Caco-2 (cell line): ENCODE measurements at regions not wholly inside any gene's neighbourhood (a gene's known extent, or its start where the extent isn't known, plus 50 kb on each side); places are given as distances from the start of the nearest gene placed in this dataset.

Experiments used
- BruUV-seq: library from RNA; stranded (reverse); fragments of 400-500 nt; replicated peaks from 2 replicates; lab custom pipeline; 2021; lab: Mats Ljungman, UMichigan
- CTCF ChIA-PET: fragments of 300-600 bp; sonication (Branson Sonifier 250); formaldehyde crosslinking; loops from one replicate; lab custom pipeline; 2022; ENCODE audit warnings: antibody characterized with exemption; lab: Charles Lee
- POLR2A ChIA-PET: fragments of 300-600 bp; sonication (Branson Sonifier 250); formaldehyde crosslinking; loops from one replicate; lab custom pipeline; 2022; ENCODE audit warnings: antibody characterized with exemption; lab: Charles Lee
- DNase-seq, 2 experiments: peaks; one replicate each; pipeline versions ENCODE4 v3.0.0 to v3.0.0-alpha.2; 2020 to 2022
- H3K27me3 ChIP-seq: replicated peaks from 2 replicates; pipeline ENCODE4 v1.6.0; 2011; ENCODE audit warnings: low read length; ENCODE audit not compliant: control insufficient read depth, insufficient read depth
- H3K36me3 ChIP-seq: 2 replicates; pipeline ENCODE4 v1.5.1; 2011; ENCODE audit warnings: low read length; ENCODE audit not compliant: control insufficient read depth, insufficient read depth
- H3K4me1 ChIP-seq: fragments of 250-450 bp; sonication (Bioruptor Pico); 2 replicates; pipeline ENCODE4 v1.5.1; 2020; ENCODE audit warnings: mild to moderate bottlenecking
- H3K4me3 ChIP-seq: 2 replicates; pipeline ENCODE4 v1.5.1; 2011; ENCODE audit warnings: low read depth, mild to moderate bottlenecking, control low read depth, low read length
- H3K9me3 ChIP-seq: fragments of 250-450 bp; sonication (Bioruptor Pico); 2 replicates; pipeline ENCODE4 v1.5.1; 2020; ENCODE audit warnings: mild to moderate bottlenecking, moderate library complexity
- H3K27ac Mint-ChIP-seq: one replicate; pipeline ENCODE4 v1.8.0; 2022; ENCODE audit warnings: mixed read lengths; ENCODE audit not compliant: unreplicated experiment
- H3K27me3 Mint-ChIP-seq: one replicate; pipeline ENCODE4 v1.8.0; 2022; ENCODE audit warnings: mixed read lengths; ENCODE audit not compliant: insufficient read depth, unreplicated experiment
- H3K36me3 Mint-ChIP-seq: one replicate; pipeline ENCODE4 v1.8.0; 2022; ENCODE audit warnings: mild to moderate bottlenecking, mixed read lengths; ENCODE audit not compliant: insufficient read depth, unreplicated experiment
- H3K4me1 Mint-ChIP-seq: one replicate; pipeline ENCODE4 v1.8.0; 2022; ENCODE audit warnings: low read depth, mixed read lengths; ENCODE audit not compliant: unreplicated experiment
- H3K4me3 Mint-ChIP-seq: one replicate; pipeline ENCODE4 v1.8.0; 2022; ENCODE audit warnings: mild to moderate bottlenecking, moderate library complexity, mixed read lengths; ENCODE audit not compliant: unreplicated experiment
- H3K9me3 Mint-ChIP-seq: one replicate; pipeline ENCODE4 v1.8.0; 2022; ENCODE audit warnings: mixed read lengths; ENCODE audit not compliant: unreplicated experiment
- intact Hi-C: fragments of 100-400 bp; cut with micrococcal nuclease; formaldehyde crosslinking; loops from one replicate; pipeline ENCODE4 v1.10.0; 2022; ENCODE audit not compliant: unreplicated experiment
- TF ChIP-seq, protein P1 (sequence below), 2 experiments: fragments of 200-600 bp in 1 of 2; IDR thresholded peaks; 1 replicate in 1 of 2; 2 replicates in 1 of 2; pipeline versions ENCODE4 v1.5.1 to v1.8.0; 2011 to 2022; ENCODE audit warnings: antibody characterized with exemption in 1 of 2, control low read depth in 1 of 2, inconsistent platforms in 1 of 2, low read depth in 1 of 2, low read length in 1 of 2, mild to moderate bottlenecking in 1 of 2, moderate library complexity in 1 of 2; ENCODE audit not compliant: insufficient read depth in 1 of 2, severe bottlenecking in 1 of 2, unreplicated experiment in 1 of 2

DNA sequence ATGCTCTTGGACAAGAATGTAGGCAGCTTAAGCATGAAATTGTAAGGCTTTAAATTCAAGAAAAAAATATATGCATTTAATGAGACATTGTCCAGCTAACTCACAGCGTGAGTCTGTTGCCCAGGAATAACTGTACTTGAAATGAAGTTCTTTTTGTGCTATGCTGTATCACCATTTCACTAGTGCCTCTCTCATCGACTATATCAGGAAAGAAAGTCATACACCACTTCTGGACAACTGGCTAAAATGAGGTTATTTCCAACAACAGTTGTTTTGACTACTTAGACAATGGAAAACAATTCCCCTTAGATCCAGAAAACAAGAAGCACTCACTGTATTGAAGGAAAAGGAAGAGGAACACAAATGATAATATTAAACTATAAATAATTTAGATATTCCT is 251.8 kb downstream of the CRPPA start:
- H3K27me3 Mint-ChIP-seq, result no peaks in the 10 kb centered on the region
- POLR2A ChIA-PET, result no interaction called here
- TF ChIP-seq, protein P1, sequence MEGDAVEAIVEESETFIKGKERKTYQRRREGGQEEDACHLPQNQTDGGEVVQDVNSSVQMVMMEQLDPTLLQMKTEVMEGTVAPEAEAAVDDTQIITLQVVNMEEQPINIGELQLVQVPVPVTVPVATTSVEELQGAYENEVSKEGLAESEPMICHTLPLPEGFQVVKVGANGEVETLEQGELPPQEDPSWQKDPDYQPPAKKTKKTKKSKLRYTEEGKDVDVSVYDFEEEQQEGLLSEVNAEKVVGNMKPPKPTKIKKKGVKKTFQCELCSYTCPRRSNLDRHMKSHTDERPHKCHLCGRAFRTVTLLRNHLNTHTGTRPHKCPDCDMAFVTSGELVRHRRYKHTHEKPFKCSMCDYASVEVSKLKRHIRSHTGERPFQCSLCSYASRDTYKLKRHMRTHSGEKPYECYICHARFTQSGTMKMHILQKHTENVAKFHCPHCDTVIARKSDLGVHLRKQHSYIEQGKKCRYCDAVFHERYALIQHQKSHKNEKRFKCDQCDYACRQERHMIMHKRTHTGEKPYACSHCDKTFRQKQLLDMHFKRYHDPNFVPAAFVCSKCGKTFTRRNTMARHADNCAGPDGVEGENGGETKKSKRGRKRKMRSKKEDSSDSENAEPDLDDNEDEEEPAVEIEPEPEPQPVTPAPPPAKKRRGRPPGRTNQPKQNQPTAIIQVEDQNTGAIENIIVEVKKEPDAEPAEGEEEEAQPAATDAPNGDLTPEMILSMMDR (IDR thresholded peaks at IDR 0.05; ENCODE audit: insufficient read depth in 1 of 2, low read depth in 1 of 2, low read length in 1 of 2, severe bottlenecking in 1 of 2, unreplicated experiment in 1 of 2), result no peak
- no peak overlapping the region for H3K27ac Mint-ChIP-seq
- H3K36me3 Mint-ChIP-seq, result no peaks in the 10 kb centered on the region
- intact Hi-C loops, result no loop called here
- H3K4me1 Mint-ChIP-seq, result peaks cover 17% of the 10 kb centered on the region
- no TSS peak for BruUV-seq
- peaks cover 30% of the 10 kb centered on the region for H3K9me3 Mint-ChIP-seq
- H3K4me3 Mint-ChIP-seq, result no peak overlapping the region
- Histone ChIP-seq H3K4me3 (no peak overlapping the region), H3K36me3 (no peaks in the 10 kb centered on the region), H3K9me3 (no peaks in the 10 kb centered on the region), H3K27me3 (no peaks in the 10 kb centered on the region), H3K4me1 (peaks cover 20% of the 10 kb centered on the region)
- no peak for DNase-seq
- CTCF ChIA-PET, result no interaction called here

DNA sequence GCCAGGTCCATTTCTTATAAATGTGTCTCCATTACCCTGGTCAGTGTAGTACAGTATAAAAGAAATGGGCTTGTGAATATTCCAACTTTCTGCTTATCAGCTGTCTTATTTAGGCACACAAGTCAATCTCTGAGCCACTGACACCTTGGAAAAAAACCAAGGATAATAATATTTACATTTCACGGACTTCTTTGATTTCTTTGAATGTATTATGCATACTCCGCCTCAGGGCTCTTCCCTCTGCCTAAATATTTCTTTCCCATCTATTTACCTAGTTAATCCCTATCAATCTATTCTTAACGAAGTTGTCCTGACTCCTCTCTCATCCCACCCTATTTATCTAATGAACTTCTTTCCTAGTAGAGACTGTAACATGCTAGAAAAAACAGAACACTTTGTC is 253.8 kb downstream of the CRPPA start:
- no peak overlapping the region for H3K4me3 Mint-ChIP-seq
- CTCF ChIA-PET, result no interaction called here

DNA sequence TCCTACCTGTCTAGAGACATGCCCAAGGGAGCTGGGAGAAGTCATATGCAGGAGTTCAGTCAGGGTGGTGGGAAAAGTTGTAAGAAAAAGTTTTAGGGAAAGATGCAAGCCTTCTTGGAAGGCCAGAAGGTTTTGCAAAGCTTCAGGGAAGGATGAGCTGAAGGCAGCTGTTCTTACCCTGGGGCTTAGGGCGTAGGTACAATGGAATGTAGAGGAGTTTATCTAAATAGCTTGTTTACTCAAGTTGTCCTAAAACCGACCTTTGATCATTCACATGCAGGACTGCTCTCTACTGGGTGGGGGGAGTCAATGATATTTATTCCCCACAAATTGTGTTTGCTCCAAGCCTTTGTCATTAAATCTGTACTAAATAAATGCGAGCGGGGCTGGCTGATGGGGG is 277.0 kb downstream of the CRPPA start:
- H3K4me1 Mint-ChIP-seq, result peaks cover 17% of the 10 kb centered on the region
- peak overlapping the region; percentile 9 for H3K4me3 Mint-ChIP-seq
- no peaks in the 10 kb centered on the region for H3K27me3 Mint-ChIP-seq
- BruUV-seq, result no TSS peak
- H3K4me3 ChIP-seq, result no peak overlapping the region
- peaks cover 22% of the 10 kb centered on the region for H3K9me3 ChIP-seq
- DNase-seq, result peak; percentile 45 to 53
- ChIA-PET POLR2A (interaction anchor here (0.5 kb wide), 1 partner anchor 1527 kb away, joined by 3 read pairs; no protein-coding TSS in a partner anchor), CTCF (no interaction called here)
- peak overlapping the region; percentile 12 for H3K27ac Mint-ChIP-seq
- intact Hi-C loops, result no loop called here
- H3K9me3 Mint-ChIP-seq, result peaks cover 55% of the 10 kb centered on the region
- H3K27me3 ChIP-seq, result no peaks in the 10 kb centered on the region
- no peaks in the 10 kb centered on the region for H3K36me3 ChIP-seq
- TF ChIP-seq, protein P1 (IDR thresholded peaks at IDR 0.05; ENCODE audit: insufficient read depth in 1 of 2, low read depth in 1 of 2, low read length in 1 of 2, severe bottlenecking in 1 of 2, unreplicated experiment in 1 of 2), result no peak
- peaks cover 15% of the 10 kb centered on the region for H3K4me1 ChIP-seq
- H3K36me3 Mint-ChIP-seq, result no peaks in the 10 kb centered on the region

More for the DNA sequence above, 253.8 kb downstream of the CRPPA start:
- peaks cover 48% of the 10 kb centered on the region for H3K9me3 Mint-ChIP-seq
- H3K36me3 Mint-ChIP-seq, result no peaks in the 10 kb centered on the region
- Histone ChIP-seq H3K27me3 (no peaks in the 10 kb centered on the region), H3K4me3 (no peak overlapping the region), H3K36me3 (no peaks in the 10 kb centered on the region), H3K4me1 (peaks cover 15% of the 10 kb centered on the region), H3K9me3 (no peaks in the 10 kb centered on the region)
- BruUV-seq, result no TSS peak
- POLR2A ChIA-PET, result no interaction called here
- no peak overlapping the region for H3K27ac Mint-ChIP-seq
- peaks cover 17% of the 10 kb centered on the region for H3K4me1 Mint-ChIP-seq
- intact Hi-C loops, result no loop called here
- DNase-seq, result no peak
- TF ChIP-seq, protein P1 (IDR thresholded peaks at IDR 0.05; ENCODE audit: insufficient read depth in 1 of 2, low read depth in 1 of 2, low read length in 1 of 2, severe bottlenecking in 1 of 2, unreplicated experiment in 1 of 2), result no peak
- H3K27me3 Mint-ChIP-seq, result no peaks in the 10 kb centered on the region
